Activated B cell treated with CpG ODN at 0.5 μM for 24 hours (primary cell): ENCODE measurements at regions not wholly inside any gene's neighbourhood (a gene's known extent, or its start where the extent isn't known, plus 50 kb on each side); places are given as distances from the start of the nearest gene placed in this dataset.

Experiments used
- ATAC-seq: fragments of 200-7000 bp; cut with Tn5 transposase; one replicate; pipeline ENCODE4 v1.10.0; 2021; ENCODE audit warnings: low read depth, mild to moderate bottlenecking, moderate library complexity
- CTCF ChIA-PET: fragments of 350-600 bp; sonication (Branson Sonifier 250); formaldehyde crosslinking; loops from one replicate; lab custom pipeline; 2021; ENCODE audit warnings: antibody characterized with exemption; lab: Charles Lee
- POLR2A ChIA-PET: fragments of 350-600 bp; sonication (Branson Sonifier 250); formaldehyde crosslinking; loops from one replicate; lab custom pipeline; 2021; ENCODE audit warnings: antibody characterized with exemption; lab: Charles Lee
- DNase-seq: peaks from one replicate; pipeline ENCODE4 v3.0.0; 2022
- H3K27ac Mint-ChIP-seq: one replicate; pipeline ENCODE4 v1.8.0; 2020; ENCODE audit warnings: mixed read lengths
- H3K27me3 Mint-ChIP-seq: one replicate; pipeline ENCODE4 v1.8.0; 2021; ENCODE audit warnings: mixed read lengths
- H3K36me3 Mint-ChIP-seq: one replicate; pipeline ENCODE4 v1.8.0; 2021; ENCODE audit warnings: low read depth, mixed read lengths
- H3K4me1 Mint-ChIP-seq: one replicate; pipeline ENCODE4 v1.8.0; 2021; ENCODE audit warnings: mixed read lengths
- H3K4me3 Mint-ChIP-seq: one replicate; pipeline ENCODE4 v1.8.0; 2020; ENCODE audit warnings: mild to moderate bottlenecking, mixed read lengths
- H3K9me3 Mint-ChIP-seq: one replicate; pipeline ENCODE4 v1.8.0; 2020; ENCODE audit warnings: mixed read lengths
- intact Hi-C: fragments of 100-400 bp; cut with micrococcal nuclease; formaldehyde crosslinking; loops from one replicate; pipeline ENCODE4 v1.15.1; 2024
- TF ChIP-seq, protein P1 (sequence below): fragments of 200-600 bp; IDR thresholded peaks from one replicate; pipeline ENCODE4 v1.8.0; 2022; ENCODE audit warnings: antibody characterized with exemption, mild to moderate bottlenecking

DNA sequence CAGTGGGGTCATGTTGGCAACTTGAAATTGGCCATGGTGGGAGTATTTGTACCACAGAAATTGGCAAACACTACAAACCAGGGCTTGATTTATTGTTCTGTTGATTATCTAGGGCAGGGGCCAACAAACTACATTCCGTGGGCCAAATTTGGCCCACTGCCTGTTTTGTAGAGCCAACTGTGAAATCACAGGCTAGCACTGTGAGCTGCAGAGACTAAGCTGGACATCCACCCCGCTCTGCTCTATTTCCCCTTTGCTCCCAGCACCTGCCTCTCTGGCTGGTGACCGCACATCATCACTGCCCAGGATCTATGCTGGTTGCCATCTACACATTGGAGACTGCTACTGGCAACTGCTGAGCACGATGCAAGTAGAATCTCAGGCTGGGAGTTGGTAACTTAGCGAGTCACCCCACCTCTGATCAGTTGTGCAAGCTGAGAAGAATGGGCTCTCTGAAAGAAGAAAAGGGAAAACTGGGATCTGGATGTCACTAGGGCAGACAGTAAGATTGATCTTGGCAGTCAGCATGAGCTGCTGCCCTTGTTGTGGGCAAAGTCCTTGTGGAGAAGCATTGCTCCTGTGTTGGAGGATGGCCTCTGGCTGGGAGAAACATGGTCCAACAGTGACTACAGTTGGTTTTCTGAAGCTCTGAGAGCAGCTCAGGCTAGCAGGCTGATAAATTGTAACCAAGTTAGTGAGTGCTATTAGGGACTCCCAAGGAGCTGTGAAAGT is 144.7 kb upstream of the RAD23B start:
- no peak for DNase-seq
- H3K27ac Mint-ChIP-seq, result no peak overlapping the region
- no peak for ATAC-seq
- intact Hi-C loops, result no loop called here
- H3K4me3 Mint-ChIP-seq, result no peak overlapping the region
- ChIA-PET POLR2A (no interaction called here), CTCF (interaction anchor here (1.1 to 2.4 kb wide), 4 partner anchors 32 to 1623 kb away, joined by 3 to 12 read pairs (median 6); no protein-coding TSS in a partner anchor)
- no peaks in the 10 kb centered on the region for H3K9me3 Mint-ChIP-seq
- TF ChIP-seq, protein P1, sequence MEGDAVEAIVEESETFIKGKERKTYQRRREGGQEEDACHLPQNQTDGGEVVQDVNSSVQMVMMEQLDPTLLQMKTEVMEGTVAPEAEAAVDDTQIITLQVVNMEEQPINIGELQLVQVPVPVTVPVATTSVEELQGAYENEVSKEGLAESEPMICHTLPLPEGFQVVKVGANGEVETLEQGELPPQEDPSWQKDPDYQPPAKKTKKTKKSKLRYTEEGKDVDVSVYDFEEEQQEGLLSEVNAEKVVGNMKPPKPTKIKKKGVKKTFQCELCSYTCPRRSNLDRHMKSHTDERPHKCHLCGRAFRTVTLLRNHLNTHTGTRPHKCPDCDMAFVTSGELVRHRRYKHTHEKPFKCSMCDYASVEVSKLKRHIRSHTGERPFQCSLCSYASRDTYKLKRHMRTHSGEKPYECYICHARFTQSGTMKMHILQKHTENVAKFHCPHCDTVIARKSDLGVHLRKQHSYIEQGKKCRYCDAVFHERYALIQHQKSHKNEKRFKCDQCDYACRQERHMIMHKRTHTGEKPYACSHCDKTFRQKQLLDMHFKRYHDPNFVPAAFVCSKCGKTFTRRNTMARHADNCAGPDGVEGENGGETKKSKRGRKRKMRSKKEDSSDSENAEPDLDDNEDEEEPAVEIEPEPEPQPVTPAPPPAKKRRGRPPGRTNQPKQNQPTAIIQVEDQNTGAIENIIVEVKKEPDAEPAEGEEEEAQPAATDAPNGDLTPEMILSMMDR, result no peak
- no peaks in the 10 kb centered on the region for H3K36me3 Mint-ChIP-seq
- H3K27me3 Mint-ChIP-seq, result peaks cover 16% of the 10 kb centered on the region
- no peaks in the 10 kb centered on the region for H3K4me1 Mint-ChIP-seq

DNA sequence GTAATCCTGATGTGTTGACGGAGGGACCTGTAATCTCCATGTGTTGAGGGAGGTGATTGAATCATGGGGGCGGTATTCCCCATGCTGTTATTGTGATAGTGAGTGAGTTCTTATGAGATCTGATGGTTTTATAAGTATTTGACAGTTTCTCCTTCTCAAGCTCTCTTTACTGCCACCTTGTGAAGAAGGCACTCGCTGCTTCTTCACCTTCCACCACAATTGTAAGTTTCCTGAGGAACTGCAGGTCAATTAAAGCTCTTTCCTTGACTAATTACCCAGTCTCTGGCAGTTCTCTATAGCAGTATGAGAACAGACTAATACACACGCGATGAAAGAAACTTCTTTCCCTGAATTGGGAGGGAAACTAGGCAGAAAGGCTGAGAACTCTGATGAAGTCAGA is 141.1 kb upstream of the RAD23B start:
- ChIA-PET CTCF (no interaction called here), POLR2A (no interaction called here)
- TF ChIP-seq, protein P1, result no peak
- Mint-ChIP-seq H3K27me3 (peaks cover 13% of the 10 kb centered on the region), H3K27ac (no peak overlapping the region), H3K36me3 (no peaks in the 10 kb centered on the region), H3K4me1 (no peaks in the 10 kb centered on the region), H3K4me3 (no peak overlapping the region), H3K9me3 (no peaks in the 10 kb centered on the region)
- intact Hi-C loops, result no loop called here
- ATAC-seq (no peak), DNase-seq (no peak)

DNA sequence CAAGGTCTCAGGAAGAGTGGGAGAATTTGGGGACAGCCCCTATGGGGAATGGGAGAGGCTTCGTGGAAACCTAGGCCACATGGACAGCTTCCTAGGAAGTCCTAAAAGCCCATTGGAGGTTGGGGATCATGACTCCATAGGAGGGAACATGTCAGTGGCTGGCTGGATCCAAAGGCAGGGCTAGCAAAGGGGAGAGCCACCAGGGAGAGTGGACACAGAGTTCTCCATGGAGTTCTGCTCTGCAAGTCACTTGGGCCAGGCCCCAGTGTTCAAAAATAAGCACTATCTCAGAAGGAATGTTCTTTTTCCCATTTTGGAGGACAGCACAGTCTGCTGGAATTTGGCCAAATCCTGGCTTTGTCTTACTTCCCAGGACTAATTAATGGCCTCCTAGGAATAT is 140.6 kb upstream of the RAD23B start:
- ChIA-PET POLR2A (no interaction called here), CTCF (no interaction called here)
- no peak for DNase-seq
- Mint-ChIP-seq H3K9me3 (no peaks in the 10 kb centered on the region), H3K4me1 (no peaks in the 10 kb centered on the region), H3K27ac (no peak overlapping the region), H3K27me3 (peaks cover 11% of the 10 kb centered on the region), H3K4me3 (no peak overlapping the region), H3K36me3 (no peaks in the 10 kb centered on the region)
- intact Hi-C loops, result no loop called here
- TF ChIP-seq, protein P1, result no peak
- no peak for ATAC-seq

DNA sequence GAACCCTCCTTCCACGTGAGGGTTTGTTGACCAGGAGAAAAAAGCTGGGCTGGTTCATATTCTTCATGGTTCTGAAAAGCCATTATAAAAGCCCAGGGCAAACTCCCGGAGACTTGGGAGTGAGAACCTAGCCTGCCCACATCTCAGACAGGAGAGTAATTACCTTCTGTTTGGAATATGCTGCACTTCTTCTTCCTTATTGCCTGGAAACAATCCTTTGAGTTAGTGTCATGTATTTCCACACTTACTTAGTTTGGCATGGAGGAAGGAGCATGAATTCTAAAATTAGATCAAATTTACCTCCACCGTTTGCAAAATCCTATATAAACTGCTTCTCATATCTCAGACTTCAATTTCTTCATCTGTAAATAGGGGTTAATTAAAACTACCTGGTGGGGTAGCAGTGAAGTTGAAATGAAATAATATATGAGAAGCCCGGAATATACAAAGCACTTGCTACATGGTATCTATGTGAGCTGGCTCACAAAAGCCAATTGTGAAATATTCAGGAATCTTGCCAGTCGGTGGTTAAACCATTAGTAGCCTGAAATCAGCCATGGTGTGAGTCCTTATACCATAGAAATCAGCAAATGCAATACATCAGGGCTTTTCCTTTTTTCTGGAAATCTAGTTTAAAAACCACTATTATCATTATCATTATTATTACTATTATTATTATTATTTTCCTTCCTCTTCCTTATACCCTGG is 140.0 kb upstream of the RAD23B start:
- TF ChIP-seq, protein P1, result no peak
- CTCF ChIA-PET, result no interaction called here
- Mint-ChIP-seq H3K27me3 (peaks cover 12% of the 10 kb centered on the region), H3K9me3 (no peaks in the 10 kb centered on the region), H3K4me1 (no peaks in the 10 kb centered on the region), H3K4me3 (no peak overlapping the region), H3K27ac (no peak overlapping the region), H3K36me3 (no peaks in the 10 kb centered on the region)
- POLR2A ChIA-PET, result no interaction called here
- ATAC-seq, result no peak
- DNase-seq, result no peak
- intact Hi-C loops, result no loop called here

DNA sequence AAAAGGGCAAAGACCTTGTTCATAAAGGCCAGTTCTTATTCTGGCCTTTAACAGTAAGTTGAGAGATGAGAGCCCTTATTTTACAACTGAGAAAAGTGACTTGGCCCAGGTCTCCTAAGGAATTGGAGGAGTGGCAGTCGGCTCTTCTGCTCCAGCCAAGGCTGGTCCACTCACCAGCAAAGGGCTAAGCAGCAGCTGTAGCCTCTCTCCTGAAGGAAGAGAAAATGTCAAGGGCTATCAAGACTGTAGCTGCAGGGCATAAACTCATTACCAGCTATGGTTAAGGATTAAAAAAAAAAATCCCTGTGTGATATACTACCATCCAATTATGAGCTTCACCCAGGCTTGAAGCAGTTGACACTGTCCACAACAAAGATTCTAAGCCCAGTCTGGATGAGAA is 138.6 kb upstream of the RAD23B start:
- TF ChIP-seq, protein P1, result no peak
- ChIA-PET POLR2A (no interaction called here), CTCF (no interaction called here)
- Mint-ChIP-seq H3K36me3 (no peaks in the 10 kb centered on the region), H3K9me3 (no peaks in the 10 kb centered on the region), H3K27me3 (peaks cover 11% of the 10 kb centered on the region), H3K27ac (no peak overlapping the region), H3K4me3 (no peak overlapping the region), H3K4me1 (no peaks in the 10 kb centered on the region)
- DNase-seq (no peak), ATAC-seq (no peak)
- intact Hi-C loops, result no loop called here
